HEK293 (cell line): ENCODE measurements at regions not wholly inside any gene's neighbourhood (a gene's known extent, or its start where the extent isn't known, plus 50 kb on each side); places are given as distances from the start of the nearest gene placed in this dataset.

Source experiments
- CTCF ChIA-PET: fragments of 350-600 bp; formaldehyde crosslinking; extraction: SDS; loops from one replicate; lab custom pipeline; 2021; ENCODE audit warnings: antibody characterized with exemption; lab: Yijun Ruan, JAX
- POLR2A ChIA-PET: fragments of 300-600 bp; formaldehyde crosslinking; extraction: SDS; loops from one replicate; lab custom pipeline; 2020; ENCODE audit warnings: antibody characterized with exemption, inconsistent platforms; lab: Yijun Ruan, JAX
- H3K27ac ChIP-seq: fragments of 200-500 bp; sonication (Bioruptor generic); 2 replicates; pipeline ENCODE4 v1.5.1; 2014; ENCODE audit warnings: low read depth, low read length, control low read depth, inconsistent platforms; ENCODE audit errors: extremely low read depth
- H3K36me3 ChIP-seq, 2 experiments: fragments of 200-500 bp in 1 of 2; sonication (Bioruptor generic) in 1 of 2; 1 replicate in 1 of 2; 2 replicates in 1 of 2; pipeline ENCODE4 v1.5.1; 2014 to 2017; ENCODE audit warnings: inconsistent platforms in 2 of 2, low read length in 2 of 2; ENCODE audit not compliant: control insufficient read depth in 2 of 2, insufficient read depth in 1 of 2
- H3K4me1 ChIP-seq: fragments of 200-500 bp; sonication (Bioruptor generic); 2 replicates; pipeline ENCODE4 v1.5.1; 2014; ENCODE audit warnings: mild to moderate bottlenecking, low read length, inconsistent platforms; ENCODE audit not compliant: control insufficient read depth, insufficient read depth
- H3K4me3 ChIP-seq: 2 replicates; pipeline ENCODE4 v1.5.1; 2011; ENCODE audit warnings: low read depth, mild to moderate bottlenecking, control low read depth, low read length, moderate library complexity
- H3K9me3 ChIP-seq: fragments of 200-500 bp; sonication (Bioruptor generic); 2 replicates; pipeline ENCODE4 v1.5.1; 2014; ENCODE audit warnings: low read depth, low read length, inconsistent platforms; ENCODE audit not compliant: control insufficient read depth, insufficient read depth
- GLIS1 ChIP-seq: fragments of 450-650 bp; formaldehyde crosslinking; IDR thresholded peaks from 2 replicates; pipeline ENCODE4 v1.5.1; 2016; ENCODE audit warnings: missing biosample characterization, missing genetic modification characterization
- PRDM4 ChIP-seq: fragments of 450-650 bp; formaldehyde crosslinking; IDR thresholded peaks from 2 replicates; pipeline ENCODE4 v1.5.1; 2017; ENCODE audit warnings: missing biosample characterization, missing genetic modification characterization
- SP2 ChIP-seq: fragments of 450-650 bp; formaldehyde crosslinking; IDR thresholded peaks from 2 replicates; pipeline ENCODE4 v1.5.1; 2016; ENCODE audit warnings: missing biosample characterization, missing genetic modification characterization
- ZFP3 ChIP-seq: fragments of 450-650 bp; formaldehyde crosslinking; IDR thresholded peaks from 2 replicates; pipeline ENCODE4 v1.5.1; 2016; ENCODE audit warnings: low read depth, missing biosample characterization, missing genetic modification characterization
- ZNF292 ChIP-seq: fragments of 450-650 bp; formaldehyde crosslinking; IDR thresholded peaks from 2 replicates; pipeline ENCODE4 v1.5.1; 2016; ENCODE audit warnings: low read depth, missing biosample characterization, missing genetic modification characterization, borderline replicate concordance
- ZNF335 ChIP-seq: fragments of 450-650 bp; formaldehyde crosslinking; conservative IDR thresholded peaks from 2 replicates; pipeline ENCODE4 v1.5.1; 2016; ENCODE audit warnings: missing biosample characterization, missing genetic modification characterization
- ZNF48 ChIP-seq: fragments of 450-650 bp; formaldehyde crosslinking; IDR thresholded peaks from 2 replicates; pipeline ENCODE4 v1.5.1; 2016; ENCODE audit warnings: missing biosample characterization, missing genetic modification characterization
- ZNF529 ChIP-seq: fragments of 450-650 bp; formaldehyde crosslinking; IDR thresholded peaks from 2 replicates; pipeline ENCODE4 v1.5.1; 2017; ENCODE audit warnings: missing genetic modification characterization, missing biosample characterization; ENCODE audit not compliant: insufficient replicate concordance
- ZXDB ChIP-seq: fragments of 450-650 bp; formaldehyde crosslinking; IDR thresholded peaks from 2 replicates; pipeline ENCODE4 v1.5.1; 2016; ENCODE audit warnings: missing biosample characterization, missing genetic modification characterization
- TF ChIP-seq, protein P1 (sequence below): fragments of 450-650 bp; formaldehyde crosslinking; IDR thresholded peaks from 2 replicates; pipeline ENCODE4 v1.5.1; 2016; ENCODE audit warnings: missing biosample characterization, missing genetic modification characterization

DNA sequence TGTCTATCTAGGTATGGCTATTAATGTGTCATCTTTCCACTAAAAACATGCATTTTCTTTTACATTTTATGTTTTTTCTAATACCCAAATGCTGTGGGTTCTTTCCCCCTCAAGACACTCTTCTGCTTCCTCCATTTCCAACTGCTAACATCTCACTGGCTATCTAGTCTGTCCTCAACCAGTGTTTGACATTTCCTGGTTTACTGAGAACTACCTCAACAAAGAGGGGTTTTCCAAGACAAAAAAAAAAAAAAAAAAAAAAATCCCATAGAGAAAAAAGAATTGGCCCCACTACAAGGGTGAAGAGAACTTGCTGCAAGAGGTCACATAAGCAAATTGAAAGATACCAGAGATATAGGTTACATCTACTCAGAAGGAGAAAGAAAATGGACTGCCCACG is 359.7 kb downstream of the CRPPA start:
- CTCF ChIA-PET: interaction anchor here (0.6 kb wide), 1 partner anchor 343 kb away, joined by 3 read pairs; no protein-coding TSS in a partner anchor
- H3K36me3 ChIP-seq: no peaks in the 10 kb centered on the region
- H3K4me3 ChIP-seq: no peak overlapping the region
- H3K27ac ChIP-seq: no peak overlapping the region
- H3K9me3 ChIP-seq: no peaks in the 10 kb centered on the region
- POLR2A ChIA-PET: no interaction called here
- TF ChIP-seq, protein P1, sequence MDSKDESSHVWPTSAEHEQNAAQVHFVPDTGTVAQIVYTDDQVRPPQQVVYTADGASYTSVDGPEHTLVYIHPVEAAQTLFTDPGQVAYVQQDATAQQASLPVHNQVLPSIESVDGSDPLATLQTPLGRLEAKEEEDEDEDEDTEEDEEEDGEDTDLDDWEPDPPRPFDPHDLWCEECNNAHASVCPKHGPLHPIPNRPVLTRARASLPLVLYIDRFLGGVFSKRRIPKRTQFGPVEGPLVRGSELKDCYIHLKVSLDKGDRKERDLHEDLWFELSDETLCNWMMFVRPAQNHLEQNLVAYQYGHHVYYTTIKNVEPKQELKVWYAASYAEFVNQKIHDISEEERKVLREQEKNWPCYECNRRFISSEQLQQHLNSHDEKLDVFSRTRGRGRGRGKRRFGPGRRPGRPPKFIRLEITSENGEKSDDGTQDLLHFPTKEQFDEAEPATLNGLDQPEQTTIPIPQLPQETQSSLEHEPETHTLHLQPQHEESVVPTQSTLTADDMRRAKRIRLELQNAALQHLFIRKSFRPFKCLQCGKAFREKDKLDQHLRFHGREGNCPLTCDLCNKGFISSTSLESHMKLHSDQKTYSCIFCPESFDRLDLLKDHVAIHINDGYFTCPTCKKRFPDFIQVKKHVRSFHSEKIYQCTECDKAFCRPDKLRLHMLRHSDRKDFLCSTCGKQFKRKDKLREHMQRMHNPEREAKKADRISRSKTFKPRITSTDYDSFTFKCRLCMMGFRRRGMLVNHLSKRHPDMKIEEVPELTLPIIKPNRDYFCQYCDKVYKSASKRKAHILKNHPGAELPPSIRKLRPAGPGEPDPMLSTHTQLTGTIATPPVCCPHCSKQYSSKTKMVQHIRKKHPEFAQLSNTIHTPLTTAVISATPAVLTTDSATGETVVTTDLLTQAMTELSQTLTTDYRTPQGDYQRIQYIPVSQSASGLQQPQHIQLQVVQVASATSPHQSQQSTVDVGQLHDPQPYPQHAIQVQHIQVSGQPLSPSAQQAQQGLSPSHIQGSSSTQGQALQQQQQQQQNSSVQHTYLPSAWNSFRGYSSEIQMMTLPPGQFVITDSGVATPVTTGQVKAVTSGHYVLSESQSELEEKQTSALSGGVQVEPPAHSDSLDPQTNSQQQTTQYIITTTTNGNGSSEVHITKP (tag by site-specific recombination): peak; percentile 60
- no peak for TF ChIP-seq ZNF529 (tag by site-specific recombination)
- H3K4me1 ChIP-seq: peaks cover 2% of the 10 kb centered on the region; the same call in 1 of the 2 replicates

- Histone ChIP-seq H3K27ac (no peak overlapping the region), H3K9me3 (no peaks in the 10 kb centered on the region), H3K4me1 (no peaks in the 10 kb centered on the region), H3K4me3 (no peak overlapping the region), H3K36me3 (no peaks in the 10 kb centered on the region)
- ChIA-PET CTCF (no interaction called here), POLR2A (no interaction called here)
- no peak for TF ChIP-seq ZNF292 (tag by site-specific recombination)
- TF ChIP-seq, protein P1 (tag by site-specific recombination): peak; percentile 72
Measured at GRCh38 chr7:16061011-16061410, 360.3 kb downstream of the CRPPA start.

DNA sequence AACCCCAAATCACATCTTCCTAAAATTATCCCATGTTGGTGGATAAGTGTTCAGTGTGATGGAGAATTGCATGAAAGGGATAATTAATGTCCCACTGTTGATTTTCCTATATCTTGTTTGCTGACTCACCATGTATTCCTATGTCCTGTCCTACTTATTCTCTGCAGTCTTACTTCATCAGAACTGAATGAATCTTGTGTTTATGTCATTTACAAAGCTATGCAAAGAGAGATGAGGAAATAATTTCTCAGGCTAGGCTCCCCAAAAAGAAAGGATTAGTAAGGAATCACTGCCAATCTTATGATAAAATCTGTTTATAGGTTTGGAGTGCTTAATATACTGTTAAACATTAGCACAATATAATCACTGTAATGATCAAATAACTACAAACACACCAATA is 360.8 kb downstream of the CRPPA start:
- CTCF ChIA-PET: no interaction called here
- TF ChIP-seq ZNF335: no peak
- no peak for TF ChIP-seq ZXDB
- TF ChIP-seq ZNF48: no peak
- no peak for TF ChIP-seq PRDM4 (tag by site-specific recombination)
- no peak for TF ChIP-seq SP2
- TF ChIP-seq GLIS1 (tag by site-specific recombination): no peak
- TF ChIP-seq ZFP3: no peak
- TF ChIP-seq, all 188 proteins: peak for 0
- H3K4me1 ChIP-seq: no peaks in the 10 kb centered on the region

More for the DNA sequence above, 360.8 kb downstream of the CRPPA start:
- POLR2A ChIA-PET: no interaction called here
- Histone ChIP-seq H3K36me3 (no peaks in the 10 kb centered on the region), H3K9me3 (no peaks in the 10 kb centered on the region), H3K27ac (no peak overlapping the region), H3K4me3 (no peak overlapping the region)
